ENCODE measurements at regions not wholly inside any gene's neighbourhood (a gene's known extent, or its start where the extent isn't known, plus 50 kb on each side); places are given as distances from the start of the nearest gene placed in this dataset.

DNA sequence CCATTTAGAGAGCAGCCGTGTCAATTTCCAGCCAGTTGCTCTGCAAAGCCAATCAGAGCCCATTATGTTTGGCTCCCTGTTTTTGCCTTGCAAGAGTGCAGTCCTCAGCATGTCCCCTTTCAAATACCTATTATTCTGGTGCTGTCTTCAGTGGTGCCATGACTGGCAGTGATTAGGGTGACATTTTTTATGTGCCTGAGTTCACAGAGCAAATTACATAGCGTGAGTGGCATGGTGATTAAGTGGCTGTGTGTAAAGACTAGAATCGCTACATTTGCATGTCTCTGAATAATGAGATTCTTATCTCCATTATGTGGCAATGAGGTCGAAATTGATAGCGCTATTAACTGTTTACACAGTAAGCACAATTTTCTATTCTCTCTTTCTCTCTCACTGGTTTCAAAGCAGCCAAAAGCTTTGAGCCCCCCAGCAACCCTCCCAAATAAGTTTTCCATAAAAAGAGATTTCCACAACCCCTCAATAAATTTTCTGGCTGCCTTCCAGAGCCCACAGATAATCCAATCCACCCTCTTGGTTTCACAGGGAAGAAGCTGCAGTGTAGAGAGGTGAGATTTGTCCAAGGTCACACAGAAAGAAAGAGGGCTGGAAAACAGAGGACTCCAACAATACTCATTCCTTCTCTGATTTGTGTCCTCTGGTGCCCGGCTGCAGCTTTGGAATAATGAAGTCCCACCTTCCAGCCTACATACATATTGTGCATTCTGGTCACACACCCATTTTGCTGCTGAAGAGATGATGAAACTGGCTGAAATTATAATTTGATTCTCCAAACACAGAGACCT, 58.8 kb upstream of the NUDT4 start:
- TF ChIP-seq, protein P1, sequence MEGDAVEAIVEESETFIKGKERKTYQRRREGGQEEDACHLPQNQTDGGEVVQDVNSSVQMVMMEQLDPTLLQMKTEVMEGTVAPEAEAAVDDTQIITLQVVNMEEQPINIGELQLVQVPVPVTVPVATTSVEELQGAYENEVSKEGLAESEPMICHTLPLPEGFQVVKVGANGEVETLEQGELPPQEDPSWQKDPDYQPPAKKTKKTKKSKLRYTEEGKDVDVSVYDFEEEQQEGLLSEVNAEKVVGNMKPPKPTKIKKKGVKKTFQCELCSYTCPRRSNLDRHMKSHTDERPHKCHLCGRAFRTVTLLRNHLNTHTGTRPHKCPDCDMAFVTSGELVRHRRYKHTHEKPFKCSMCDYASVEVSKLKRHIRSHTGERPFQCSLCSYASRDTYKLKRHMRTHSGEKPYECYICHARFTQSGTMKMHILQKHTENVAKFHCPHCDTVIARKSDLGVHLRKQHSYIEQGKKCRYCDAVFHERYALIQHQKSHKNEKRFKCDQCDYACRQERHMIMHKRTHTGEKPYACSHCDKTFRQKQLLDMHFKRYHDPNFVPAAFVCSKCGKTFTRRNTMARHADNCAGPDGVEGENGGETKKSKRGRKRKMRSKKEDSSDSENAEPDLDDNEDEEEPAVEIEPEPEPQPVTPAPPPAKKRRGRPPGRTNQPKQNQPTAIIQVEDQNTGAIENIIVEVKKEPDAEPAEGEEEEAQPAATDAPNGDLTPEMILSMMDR (conservative IDR thresholded peaks at IDR 0.05; ENCODE audit: low read depth, low read length), result no peak
- TF ChIP-seq EZH2 (IDR thresholded peaks at IDR 0.05; ENCODE audit: borderline replicate concordance, low read depth, low read length, poor library complexity, severe bottlenecking), result no peak
- H3K9me3 ChIP-seq (ENCODE audit: low read depth, low read length, poor library complexity, severe bottlenecking), result no peaks in the 10 kb centered on the region
- H3K27ac ChIP-seq (ENCODE audit: low read depth, low read length, poor library complexity, severe bottlenecking), result peak overlapping the region; percentile 57
- CTCF ChIA-PET, result no interaction called here
- POLR2A ChIA-PET (ENCODE audit: low non-redundant PET), result interaction anchor here (0.6 to 0.7 kb wide), 2 partner anchors 70 to 187 kb away, joined by 3 read pairs; no protein-coding TSS in a partner anchor
- intact Hi-C loops (cut with micrococcal nuclease; ENCODE audit: unreplicated experiment), result no loop called here
- BruUV-seq (replicated peaks), result no TSS peak
- H3K4me1 ChIP-seq (ENCODE audit: insufficient read depth, low read length, poor library complexity, severe bottlenecking), result peaks cover 17% of the 10 kb centered on the region
- no peak overlapping the region for H3K4me3 ChIP-seq (ENCODE audit: low read depth, low read length, poor library complexity, severe bottlenecking)
- H3K36me3 ChIP-seq (ENCODE audit: insufficient read depth, low read length, poor library complexity, severe bottlenecking), result no peaks in the 10 kb centered on the region
- no peaks in the 10 kb centered on the region for H3K27me3 ChIP-seq (replicated peaks; ENCODE audit: insufficient read depth, low read depth, low read length, poor library complexity)
- DNase-seq (ENCODE audit: low spot score), result peak; percentile 75

DNA sequence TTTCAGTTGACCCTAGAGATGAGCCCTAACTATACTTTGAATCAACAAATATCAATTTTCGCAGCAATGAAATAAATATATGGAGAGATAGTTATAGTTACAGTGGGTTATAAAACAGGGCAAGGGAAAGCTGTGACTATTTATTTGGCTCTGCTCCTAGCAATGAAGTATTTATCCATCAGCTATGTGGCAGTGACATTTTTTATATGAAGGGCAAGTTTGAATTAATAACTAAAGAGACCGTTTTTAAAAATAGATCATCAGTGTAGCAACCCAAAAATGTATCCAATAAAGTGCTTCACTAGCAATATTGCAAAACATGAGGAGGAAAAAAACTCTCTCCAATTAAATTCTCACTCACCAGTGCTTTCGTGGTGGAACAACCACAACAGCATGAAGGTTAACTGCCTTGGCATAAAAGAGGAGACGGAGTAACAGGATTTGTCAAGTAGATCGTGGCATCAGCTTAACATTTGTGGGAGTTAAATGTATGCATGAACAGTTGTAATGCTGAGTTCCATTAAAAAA, 58.1 kb upstream of the NUDT4 start:
- no peak overlapping the region for H3K4me3 ChIP-seq (ENCODE audit: low read depth, low read length, poor library complexity, severe bottlenecking)
- H3K36me3 ChIP-seq (ENCODE audit: insufficient read depth, low read length, poor library complexity, severe bottlenecking), result no peaks in the 10 kb centered on the region
- intact Hi-C loops (cut with micrococcal nuclease; ENCODE audit: unreplicated experiment), result no loop called here
- H3K27me3 ChIP-seq (replicated peaks; ENCODE audit: insufficient read depth, low read depth, low read length, poor library complexity), result no peaks in the 10 kb centered on the region
- TF ChIP-seq, protein P1 (conservative IDR thresholded peaks at IDR 0.05; ENCODE audit: low read depth, low read length), result no peak
- no TSS peak for BruUV-seq (replicated peaks)
- DNase-seq (ENCODE audit: low spot score), result no peak
- H3K9me3 ChIP-seq (ENCODE audit: low read depth, low read length, poor library complexity, severe bottlenecking), result no peaks in the 10 kb centered on the region
- peaks cover 17% of the 10 kb centered on the region for H3K4me1 ChIP-seq (ENCODE audit: insufficient read depth, low read length, poor library complexity, severe bottlenecking)
- ChIA-PET POLR2A (ENCODE audit: low non-redundant PET) (interaction anchor here (0.6 kb wide), 1 partner anchor 69 kb away, joined by 3 read pairs; no protein-coding TSS in a partner anchor), CTCF (no interaction called here)
- H3K27ac ChIP-seq (ENCODE audit: low read depth, low read length, poor library complexity, severe bottlenecking), result peak overlapping the region; percentile 57

DNA sequence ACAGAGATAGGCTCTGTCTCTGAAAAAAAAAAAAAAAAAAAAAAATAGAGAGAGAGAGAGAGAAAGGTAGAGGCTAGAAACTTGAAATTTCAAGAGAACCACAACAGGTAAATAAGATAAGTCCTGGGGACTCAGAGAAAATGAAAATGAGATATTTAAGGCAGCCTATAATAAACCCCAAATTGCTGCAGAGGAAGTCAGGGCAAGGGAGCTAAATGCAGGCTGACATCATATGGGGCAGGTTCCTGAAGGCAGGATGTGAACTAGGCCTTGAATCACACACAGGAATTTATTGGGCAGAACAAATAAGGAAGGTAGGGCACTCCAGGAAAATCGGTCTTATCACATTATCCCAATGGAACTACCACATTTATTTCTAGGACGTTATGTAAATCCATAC, 54.9 kb upstream of the NUDT4 start:
- no TSS peak for BruUV-seq (replicated peaks)
- H3K4me3 ChIP-seq (ENCODE audit: low read depth, low read length, poor library complexity, severe bottlenecking), result no peak overlapping the region
- DNase-seq (ENCODE audit: low spot score), result no peak
- H3K27me3 ChIP-seq (replicated peaks; ENCODE audit: insufficient read depth, low read depth, low read length, poor library complexity), result no peaks in the 10 kb centered on the region
- POLR2A ChIA-PET (ENCODE audit: low non-redundant PET), result interaction anchor here (0.6 kb wide), 1 partner anchor 10 kb away, joined by 8 read pairs; no protein-coding TSS in a partner anchor
- CTCF ChIA-PET, result no interaction called here
- no peaks in the 10 kb centered on the region for H3K36me3 ChIP-seq (ENCODE audit: insufficient read depth, low read length, poor library complexity, severe bottlenecking)
- H3K4me1 ChIP-seq (ENCODE audit: insufficient read depth, low read length, poor library complexity, severe bottlenecking), result peaks cover 17% of the 10 kb centered on the region
- no peak for TF ChIP-seq EZH2 (IDR thresholded peaks at IDR 0.05; ENCODE audit: borderline replicate concordance, low read depth, low read length, poor library complexity, severe bottlenecking)
- TF ChIP-seq, protein P1 (conservative IDR thresholded peaks at IDR 0.05; ENCODE audit: low read depth, low read length), result no peak
- intact Hi-C loops (cut with micrococcal nuclease; ENCODE audit: unreplicated experiment), result no loop called here
- no peak overlapping the region for H3K27ac ChIP-seq (ENCODE audit: low read depth, low read length, poor library complexity, severe bottlenecking)
- no peaks in the 10 kb centered on the region for H3K9me3 ChIP-seq (ENCODE audit: low read depth, low read length, poor library complexity, severe bottlenecking)
